SK-N-SH (cell line): ENCODE measurements at regions not wholly inside any gene's neighbourhood (a gene's known extent, or its start where the extent isn't known, plus 50 kb on each side); places are given as distances from the start of the nearest gene placed in this dataset.

Experiments used
- CTCF ChIP-seq: fragments of 200-600 bp; sonication (generic); IDR thresholded peaks from 2 replicates; pipeline ENCODE4 v1.6.1; 2017; ENCODE audit warnings: antibody characterized with exemption, mild to moderate bottlenecking, moderate library complexity
- EP300 ChIP-seq, 2 experiments: IDR thresholded peaks; 2 replicates each; pipeline versions ENCODE4 v1.4.0 to v1.6.1; 2012; ENCODE audit warnings: borderline replicate concordance in 1 of 2, low read depth in 1 of 2, low read length in 1 of 2
- EZH2phosphoT487 ChIP-seq: fragments of 200-600 bp; sonication (generic); IDR thresholded peaks from 2 replicates; pipeline ENCODE4 v1.6.1; 2017; ENCODE audit warnings: low read depth, mixed run types, mild to moderate bottlenecking, antibody characterized with exemption, moderate library complexity, borderline replicate concordance
- GATA2 ChIP-seq: sonication (generic); formaldehyde crosslinking; IDR thresholded peaks from 2 replicates; pipeline ENCODE4 v1.5.0; 2020; ENCODE audit warnings: mild to moderate bottlenecking, missing genetic modification reagents
- POLR2AphosphoS5 ChIP-seq: IDR thresholded peaks from 2 replicates; pipeline ENCODE4 v1.6.1; 2012; ENCODE audit warnings: low read depth, low read length
- RAD21 ChIP-seq: IDR thresholded peaks from 2 replicates; pipeline ENCODE4 v1.6.1; 2012; ENCODE audit warnings: mild to moderate bottlenecking, low read length
- RCOR1 ChIP-seq: fragments of 150-350 bp; IDR thresholded peaks from 2 replicates; pipeline ENCODE4 v1.6.1; 2017; ENCODE audit warnings: antibody characterized with exemption, low read length
- RFX5 ChIP-seq: IDR thresholded peaks from 2 replicates; pipeline ENCODE4 v1.6.1; 2012; ENCODE audit warnings: mild to moderate bottlenecking, improper control_type of control experiment, low read length
- RXRA ChIP-seq: IDR thresholded peaks from 2 replicates; pipeline ENCODE4 v1.4.0; 2012; ENCODE audit warnings: low read depth, mild to moderate bottlenecking, borderline replicate concordance

DNA sequence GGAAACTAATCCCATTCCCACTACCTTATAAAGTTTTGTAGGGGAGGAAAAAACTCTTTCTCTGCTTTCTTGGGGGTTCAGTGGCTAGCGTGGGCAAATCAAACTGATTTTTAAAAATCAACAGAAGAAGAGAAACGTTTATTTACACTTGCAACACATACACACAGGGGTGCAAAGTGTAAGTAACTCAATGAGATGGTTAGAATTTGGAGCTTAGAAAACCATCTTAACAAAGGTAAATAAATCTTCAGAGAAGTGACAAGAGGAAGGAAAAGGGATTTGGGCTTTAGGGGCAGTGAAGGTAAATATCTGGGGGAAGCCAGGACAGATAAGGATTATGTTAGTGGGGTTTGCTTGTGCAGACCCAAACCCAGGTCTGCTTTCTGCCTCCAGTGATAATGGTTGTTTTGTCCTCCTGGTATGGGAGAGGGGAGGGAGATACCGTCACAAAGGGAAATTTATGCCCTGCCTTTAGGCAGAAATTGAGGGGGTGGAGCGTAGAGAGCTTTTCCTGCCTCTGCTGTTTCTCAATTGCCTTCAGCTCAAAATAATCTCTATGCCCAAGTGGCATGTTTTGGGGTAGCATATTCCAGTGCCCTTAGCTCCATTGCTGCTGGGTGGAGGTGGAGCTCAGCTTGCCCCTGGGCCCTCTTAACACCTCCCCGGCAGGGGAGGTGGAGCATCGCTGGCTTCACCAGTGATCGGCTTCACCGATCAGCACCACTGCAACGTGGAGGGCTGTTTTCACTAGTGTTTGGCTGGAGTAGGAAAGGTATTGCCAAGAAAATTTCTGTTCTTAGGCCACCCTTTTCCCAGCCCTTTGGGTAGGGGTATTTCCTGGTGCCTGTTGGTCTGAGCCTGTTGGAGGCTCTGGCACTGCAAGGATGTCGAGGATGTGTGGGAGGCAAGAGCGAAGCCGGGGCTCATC is 92.2 kb downstream of the TEX51 start:
- TF ChIP-seq CTCF (no peak), RCOR1 (no peak), GATA2 (CRISPR knock-in tag) (no peak), RXRA (no peak), RAD21 (no peak), POLR2AphosphoS5 (no peak), EP300 (IDR thresholded peaks at IDR 0.05; ENCODE audit: borderline replicate concordance in 1 of 2, low read depth in 1 of 2, low read length in 1 of 2) (no peak), EZH2phosphoT487 (no peak), RFX5 (no peak)
